ENCODE measurements at regions not wholly inside any gene's neighbourhood (a gene's known extent, or its start where the extent isn't known, plus 50 kb on each side); places are given as distances from the start of the nearest gene placed in this dataset.
A peak's percentile ranks its signal among the peaks of the same experiment; 100 is the strongest.
"Not testable (repeated sequence)": the region's sequence is repeated elsewhere in the genome, so short reads cannot be mapped to it uniquely, and the experiment has no call there.

GRCh38 chr12:42749239-42749638 is 159.7 kb upstream of the PRICKLE1 start:
- no peak for DNase-seq

- DNase-seq: no peak
Observed at GRCh38 chr12:42744539-42745182, 155.1 kb upstream of the PRICKLE1 start.

GRCh38 chr12:42742716-42743115 is 153.2 kb upstream of the PRICKLE1 start:
- no peak for DNase-seq

GRCh38 chr12:42741771-42742510 is 152.4 kb upstream of the PRICKLE1 start:
- no peak for DNase-seq

GRCh38 chr12:42741091-42741490 is 151.5 kb upstream of the PRICKLE1 start:
- DNase-seq: no peak

- DNase-seq: no peak
Observed at GRCh38 chr12:42737398-42737797, 147.9 kb upstream of the PRICKLE1 start.

GRCh38 chr12:42735861-42736361 is 146.4 kb upstream of the PRICKLE1 start:
- no peak for DNase-seq

- no peak for DNase-seq
Observed at GRCh38 chr12:42733911-42734310, 144.4 kb upstream of the PRICKLE1 start.

- no peak for DNase-seq
Observed at GRCh38 chr12:42732908-42733411, 143.4 kb upstream of the PRICKLE1 start.

GRCh38 chr12:42730291-42730690 is 140.7 kb upstream of the PRICKLE1 start:
- no peak for DNase-seq

- no peak for DNase-seq
Observed at GRCh38 chr12:42729535-42729900, 140.0 kb upstream of the PRICKLE1 start.

- no peak for DNase-seq
Observed at GRCh38 chr12:42728770-42729534, 139.4 kb upstream of the PRICKLE1 start.

GRCh38 chr12:42728287-42728686 is 138.7 kb upstream of the PRICKLE1 start:
- no peak for DNase-seq

- no peak for DNase-seq
Observed at GRCh38 chr12:42725809-42726208, 136.3 kb upstream of the PRICKLE1 start.

- peak; percentile 13 for DNase-seq
Observed at GRCh38 chr12:42716491-42716891, 126.9 kb upstream of the PRICKLE1 start.

- DNase-seq: not testable (repeated sequence)
Observed at GRCh38 chr12:42713566-42713965, 124.0 kb upstream of the PRICKLE1 start.

- not testable (repeated sequence) for DNase-seq
Observed at GRCh38 chr12:42708374-42708773, 118.8 kb upstream of the PRICKLE1 start.

- DNase-seq: no peak
Observed at GRCh38 chr12:42707312-42708226, 118.0 kb upstream of the PRICKLE1 start.

- no peak for DNase-seq
Observed at GRCh38 chr12:42706321-42706720, 116.8 kb upstream of the PRICKLE1 start.

- DNase-seq: no peak
Observed at GRCh38 chr12:42705863-42706262, 116.3 kb upstream of the PRICKLE1 start.

GRCh38 chr12:42704810-42705401 is 115.4 kb upstream of the PRICKLE1 start:
- DNase-seq: no peak

- DNase-seq: no peak
Observed at GRCh38 chr12:42704340-42704739, 114.8 kb upstream of the PRICKLE1 start.

Measured in retina (tissue), 1 donor.